HEK293 (cell line): ENCODE measurements at regions not wholly inside any gene's neighbourhood (a gene's known extent, or its start where the extent isn't known, plus 50 kb on each side); places are given as distances from the start of the nearest gene placed in this dataset.

Experiments used
- IKZF3 ChIP-seq: fragments of 450-650 bp; IDR thresholded peaks from 2 replicates; pipeline ENCODE4 v1.5.0; 2018; ENCODE audit warnings: missing biosample characterization, mild to moderate bottlenecking, missing genetic modification characterization, moderate library complexity
- YY1 ChIP-seq: fragments of 450-650 bp; formaldehyde crosslinking; IDR thresholded peaks from 2 replicates; pipeline ENCODE4 v1.5.1; 2018; ENCODE audit warnings: missing biosample characterization, missing genetic modification characterization
- ZNF174 ChIP-seq: fragments of 450-650 bp; formaldehyde crosslinking; IDR thresholded peaks from 2 replicates; pipeline ENCODE4 v1.5.0; 2017; ENCODE audit warnings: missing biosample characterization, mild to moderate bottlenecking, missing genetic modification characterization
- ZNF776 ChIP-seq: fragments of 450-650 bp; formaldehyde crosslinking; IDR thresholded peaks from 2 replicates; pipeline ENCODE4 v1.5.0; 2017; ENCODE audit warnings: missing biosample characterization, missing genetic modification characterization, borderline replicate concordance
- TF ChIP-seq, protein P1 (sequence below): fragments of 450-650 bp; formaldehyde crosslinking; IDR thresholded peaks from 2 replicates; pipeline ENCODE4 v1.5.1; 2016; ENCODE audit warnings: missing biosample characterization, missing genetic modification characterization
- TF ChIP-seq, protein P2 (sequence below): fragments of 450-650 bp; formaldehyde crosslinking; IDR thresholded peaks from 2 replicates; pipeline ENCODE4 v1.5.1; 2016; ENCODE audit warnings: missing biosample characterization, missing genetic modification characterization

DNA sequence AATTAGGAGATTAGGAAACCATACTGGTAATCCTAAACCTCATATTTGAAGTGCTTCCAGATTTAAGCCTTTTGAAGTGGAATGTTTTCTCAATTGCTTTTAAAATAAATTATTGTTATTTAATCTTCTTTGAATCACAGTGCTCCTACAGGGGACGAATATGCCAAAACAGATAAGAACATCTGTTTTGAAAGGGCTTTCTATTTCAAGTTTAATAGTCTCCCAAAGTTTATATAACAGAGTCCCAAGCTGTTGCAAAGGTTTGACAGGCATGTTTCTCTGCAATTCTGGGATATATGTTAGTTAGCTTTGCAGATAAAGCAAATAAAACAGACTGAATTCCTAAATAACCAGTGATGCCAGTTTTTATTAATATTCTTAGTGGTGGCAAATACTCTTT lies 803.7 kb downstream of the TLE4 start:
- TF ChIP-seq, protein P1, sequence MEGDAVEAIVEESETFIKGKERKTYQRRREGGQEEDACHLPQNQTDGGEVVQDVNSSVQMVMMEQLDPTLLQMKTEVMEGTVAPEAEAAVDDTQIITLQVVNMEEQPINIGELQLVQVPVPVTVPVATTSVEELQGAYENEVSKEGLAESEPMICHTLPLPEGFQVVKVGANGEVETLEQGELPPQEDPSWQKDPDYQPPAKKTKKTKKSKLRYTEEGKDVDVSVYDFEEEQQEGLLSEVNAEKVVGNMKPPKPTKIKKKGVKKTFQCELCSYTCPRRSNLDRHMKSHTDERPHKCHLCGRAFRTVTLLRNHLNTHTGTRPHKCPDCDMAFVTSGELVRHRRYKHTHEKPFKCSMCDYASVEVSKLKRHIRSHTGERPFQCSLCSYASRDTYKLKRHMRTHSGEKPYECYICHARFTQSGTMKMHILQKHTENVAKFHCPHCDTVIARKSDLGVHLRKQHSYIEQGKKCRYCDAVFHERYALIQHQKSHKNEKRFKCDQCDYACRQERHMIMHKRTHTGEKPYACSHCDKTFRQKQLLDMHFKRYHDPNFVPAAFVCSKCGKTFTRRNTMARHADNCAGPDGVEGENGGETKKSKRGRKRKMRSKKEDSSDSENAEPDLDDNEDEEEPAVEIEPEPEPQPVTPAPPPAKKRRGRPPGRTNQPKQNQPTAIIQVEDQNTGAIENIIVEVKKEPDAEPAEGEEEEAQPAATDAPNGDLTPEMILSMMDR: no peak
- TF ChIP-seq ZNF174 (tag by site-specific recombination) (no peak), IKZF3 (tag by site-specific recombination) (no peak), ZNF776 (tag by site-specific recombination) (no peak), YY1 (tag by site-specific recombination) (no peak)
- TF ChIP-seq, protein P2, sequence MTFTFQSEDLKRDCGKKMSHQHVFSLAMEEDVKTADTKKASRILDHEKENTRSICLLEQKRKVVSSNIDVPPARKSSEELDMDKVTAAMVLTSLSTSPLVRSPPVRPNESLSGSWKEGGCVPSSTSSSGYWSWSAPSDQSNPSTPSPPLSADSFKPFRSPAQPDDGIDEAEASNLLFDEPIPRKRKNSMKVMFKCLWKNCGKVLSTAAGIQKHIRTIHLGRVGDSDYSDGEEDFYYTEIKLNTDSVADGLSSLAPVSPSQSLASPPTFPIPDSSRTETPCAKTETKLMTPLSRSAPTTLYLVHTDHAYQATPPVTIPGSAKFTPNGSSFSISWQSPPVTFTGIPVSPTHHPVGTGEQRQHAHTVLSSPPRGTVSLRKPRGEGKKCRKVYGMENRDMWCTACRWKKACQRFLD: no peak
